Ishikawa (cell line): ENCODE measurements at regions not wholly inside any gene's neighbourhood (a gene's known extent, or its start where the extent isn't known, plus 50 kb on each side); places are given as distances from the start of the nearest gene placed in this dataset.

Source experiments
- CEBPB ChIP-seq: IDR thresholded peaks from 2 replicates; pipeline ENCODE4 v1.6.1; 2012
- CREB1 ChIP-seq: IDR thresholded peaks from 2 replicates; pipeline ENCODE4 v1.6.1; 2012; ENCODE audit warnings: low read depth
- EGR1 ChIP-seq: IDR thresholded peaks from 2 replicates; pipeline ENCODE4 v1.6.1; 2012
- EP300 ChIP-seq: IDR thresholded peaks from 2 replicates; pipeline ENCODE4 v1.6.1; 2012; ENCODE audit warnings: borderline replicate concordance
- FOXM1 ChIP-seq: IDR thresholded peaks from 2 replicates; pipeline ENCODE4 v1.6.1; 2012; ENCODE audit warnings: low read depth, borderline replicate concordance
- MAX ChIP-seq: IDR thresholded peaks from 2 replicates; pipeline ENCODE4 v1.6.1; 2012
- NFIC ChIP-seq: IDR thresholded peaks from 2 replicates; pipeline ENCODE4 v1.6.1; 2012
- RAD21 ChIP-seq: IDR thresholded peaks from 2 replicates; pipeline ENCODE4 v1.6.1; 2012; ENCODE audit warnings: low read depth
- TAF1 ChIP-seq: IDR thresholded peaks from 2 replicates; pipeline ENCODE4 v1.6.1; 2012; ENCODE audit warnings: low read depth, mild to moderate bottlenecking
- TEAD4 ChIP-seq: IDR thresholded peaks from 2 replicates; pipeline ENCODE4 v1.6.1; 2012
- YY1 ChIP-seq: IDR thresholded peaks from 2 replicates; pipeline ENCODE4 v1.6.1; 2012; ENCODE audit warnings: low read depth
- ZBTB7A ChIP-seq: IDR thresholded peaks from 2 replicates; pipeline ENCODE4 v1.6.1; 2012; ENCODE audit warnings: low read depth
- TF ChIP-seq, protein P1 (sequence below): IDR thresholded peaks from 2 replicates; pipeline ENCODE4 v1.6.1; 2012
- TF ChIP-seq, protein P2 (sequence below): IDR thresholded peaks from 2 replicates; pipeline ENCODE4 v1.6.1; 2012; ENCODE audit warnings: low read depth, mild to moderate bottlenecking

DNA sequence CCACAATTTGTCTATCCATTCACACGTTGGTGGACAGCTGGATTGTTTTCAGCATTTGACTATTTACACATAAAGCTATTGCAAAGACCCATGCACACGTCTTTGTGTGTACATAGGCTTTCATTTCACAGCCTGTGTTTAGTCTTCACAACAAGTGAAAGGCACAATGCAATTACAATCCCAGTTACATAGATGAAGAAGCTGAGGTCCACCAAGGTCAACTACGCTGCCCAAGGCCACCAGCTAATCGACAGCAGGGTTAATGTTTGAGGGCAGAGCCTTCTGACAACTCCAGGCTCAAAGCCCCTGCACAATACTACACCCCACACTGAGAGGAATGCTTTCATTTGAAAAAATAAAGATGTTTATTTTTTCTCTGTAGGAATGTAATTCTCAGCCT is 93.6 kb upstream of the CDH13 start:
- TF ChIP-seq YY1 (no peak), CEBPB (no peak), CREB1 (no peak), EGR1 (no peak), NFIC (no peak), ZBTB7A (no peak), TAF1 (no peak)
- TF ChIP-seq, protein P1, sequence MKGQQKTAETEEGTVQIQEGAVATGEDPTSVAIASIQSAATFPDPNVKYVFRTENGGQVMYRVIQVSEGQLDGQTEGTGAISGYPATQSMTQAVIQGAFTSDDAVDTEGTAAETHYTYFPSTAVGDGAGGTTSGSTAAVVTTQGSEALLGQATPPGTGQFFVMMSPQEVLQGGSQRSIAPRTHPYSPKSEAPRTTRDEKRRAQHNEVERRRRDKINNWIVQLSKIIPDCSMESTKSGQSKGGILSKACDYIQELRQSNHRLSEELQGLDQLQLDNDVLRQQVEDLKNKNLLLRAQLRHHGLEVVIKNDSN = no peak
- TF ChIP-seq, protein P2, sequence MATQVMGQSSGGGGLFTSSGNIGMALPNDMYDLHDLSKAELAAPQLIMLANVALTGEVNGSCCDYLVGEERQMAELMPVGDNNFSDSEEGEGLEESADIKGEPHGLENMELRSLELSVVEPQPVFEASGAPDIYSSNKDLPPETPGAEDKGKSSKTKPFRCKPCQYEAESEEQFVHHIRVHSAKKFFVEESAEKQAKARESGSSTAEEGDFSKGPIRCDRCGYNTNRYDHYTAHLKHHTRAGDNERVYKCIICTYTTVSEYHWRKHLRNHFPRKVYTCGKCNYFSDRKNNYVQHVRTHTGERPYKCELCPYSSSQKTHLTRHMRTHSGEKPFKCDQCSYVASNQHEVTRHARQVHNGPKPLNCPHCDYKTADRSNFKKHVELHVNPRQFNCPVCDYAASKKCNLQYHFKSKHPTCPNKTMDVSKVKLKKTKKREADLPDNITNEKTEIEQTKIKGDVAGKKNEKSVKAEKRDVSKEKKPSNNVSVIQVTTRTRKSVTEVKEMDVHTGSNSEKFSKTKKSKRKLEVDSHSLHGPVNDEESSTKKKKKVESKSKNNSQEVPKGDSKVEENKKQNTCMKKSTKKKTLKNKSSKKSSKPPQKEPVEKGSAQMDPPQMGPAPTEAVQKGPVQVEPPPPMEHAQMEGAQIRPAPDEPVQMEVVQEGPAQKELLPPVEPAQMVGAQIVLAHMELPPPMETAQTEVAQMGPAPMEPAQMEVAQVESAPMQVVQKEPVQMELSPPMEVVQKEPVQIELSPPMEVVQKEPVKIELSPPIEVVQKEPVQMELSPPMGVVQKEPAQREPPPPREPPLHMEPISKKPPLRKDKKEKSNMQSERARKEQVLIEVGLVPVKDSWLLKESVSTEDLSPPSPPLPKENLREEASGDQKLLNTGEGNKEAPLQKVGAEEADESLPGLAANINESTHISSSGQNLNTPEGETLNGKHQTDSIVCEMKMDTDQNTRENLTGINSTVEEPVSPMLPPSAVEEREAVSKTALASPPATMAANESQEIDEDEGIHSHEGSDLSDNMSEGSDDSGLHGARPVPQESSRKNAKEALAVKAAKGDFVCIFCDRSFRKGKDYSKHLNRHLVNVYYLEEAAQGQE = no peak

GRCh38 chr16:82530883-82531282 is 95.9 kb upstream of the CDH13 start:
- TF ChIP-seq YY1 = no peak
- no peak for TF ChIP-seq TAF1
- TF ChIP-seq MAX = no peak
- TF ChIP-seq CREB1 = no peak
- no peak for TF ChIP-seq EP300
- TF ChIP-seq RAD21 = no peak

- no peak for TF ChIP-seq TEAD4
- TF ChIP-seq, protein P1 = no peak
- no peak for TF ChIP-seq TAF1
- TF ChIP-seq RAD21 = no peak
Observed at GRCh38 chr16:82527101-82527500, 99.7 kb upstream of the CDH13 start.

GRCh38 chr16:82524976-82525375 is 101.8 kb upstream of the CDH13 start:
- TF ChIP-seq ZBTB7A (no peak), NFIC (no peak), FOXM1 (no peak), MAX (no peak), TEAD4 (no peak), RAD21 (no peak)
- TF ChIP-seq, protein P2 = no peak
- TF ChIP-seq, protein P1 = no peak

GRCh38 chr16:82523815-82524214 is 103.0 kb upstream of the CDH13 start:
- TF ChIP-seq, protein P1 = no peak
- TF ChIP-seq EP300 (no peak), FOXM1 (no peak), MAX (no peak), RAD21 (no peak), CREB1 (no peak), TEAD4 (no peak)
- TF ChIP-seq, protein P2 = no peak
